ENCODE measurements at regions not wholly inside any gene's neighbourhood (a gene's known extent, or its start where the extent isn't known, plus 50 kb on each side); places are given as distances from the start of the nearest gene placed in this dataset.

DNA sequence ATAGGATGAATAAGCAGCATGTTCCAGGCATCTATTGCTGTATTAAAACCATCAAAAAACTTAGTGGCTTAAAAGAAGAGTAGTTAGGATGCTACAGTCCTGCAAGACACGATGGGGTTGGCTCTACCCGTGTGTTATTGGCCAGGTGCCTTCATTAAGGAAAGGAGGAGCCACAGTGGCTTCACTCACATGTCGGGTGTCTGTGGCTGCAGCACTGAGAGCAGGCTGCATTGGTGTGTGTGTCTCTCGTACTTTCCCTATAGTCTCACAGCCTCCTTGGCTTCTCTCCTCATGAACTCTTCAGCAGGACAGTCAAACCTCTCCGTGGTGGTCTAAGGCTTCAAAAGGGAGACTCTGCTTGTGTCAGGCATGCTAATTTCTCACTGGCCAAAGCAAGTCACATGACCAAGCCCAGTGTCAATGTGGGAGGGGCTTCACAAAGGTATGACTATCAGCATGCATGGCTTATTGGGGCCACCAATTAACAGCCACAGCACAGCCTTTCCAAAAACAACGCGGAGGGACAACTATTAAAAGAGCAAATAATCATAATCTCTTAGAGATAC, 402.8 kb downstream of the KIF16B start:
- no peak overlapping the region for H3K4me3 Mint-ChIP-seq

DNA sequence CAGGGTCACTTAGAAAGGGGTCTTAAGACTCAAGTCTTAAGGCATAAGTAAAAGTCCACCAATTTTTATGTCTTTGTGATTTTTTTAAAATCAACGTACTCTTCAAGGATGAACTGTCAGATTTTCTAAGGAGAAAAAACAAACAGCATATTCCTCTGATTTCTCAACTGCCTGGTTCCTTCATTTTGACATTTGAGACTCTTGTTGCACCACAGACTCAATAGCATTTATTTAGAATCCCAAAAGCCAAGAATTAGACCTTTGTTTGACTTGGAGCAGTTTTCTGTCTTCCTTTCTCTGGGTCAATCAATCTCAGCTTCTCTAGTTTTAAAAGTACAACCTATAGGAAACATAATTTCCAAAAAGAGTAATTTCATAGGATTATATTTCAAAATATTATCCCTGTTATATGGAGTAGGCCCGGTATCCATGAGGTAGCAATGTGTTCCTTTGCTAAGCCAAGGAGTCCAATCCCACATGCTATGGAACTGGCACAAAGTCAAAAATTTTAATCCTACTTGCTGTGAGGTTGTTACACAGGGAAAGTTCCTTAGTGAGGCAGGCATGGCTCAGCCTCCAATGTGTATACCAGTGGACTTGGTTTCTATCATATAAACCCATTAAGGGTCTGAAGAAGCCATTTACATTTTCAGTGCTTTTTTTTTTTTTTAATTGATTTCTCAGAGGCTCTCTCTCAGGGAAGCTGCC, 405.7 kb downstream of the KIF16B start:
- Mint-ChIP-seq H3K4me1 (peaks cover 4 to 12% (median 5%) of the 10 kb centered on the region in 3 donors), H3K36me3 (no peaks in the 10 kb centered on the region), H3K27ac (peak overlapping the region in 1 of 6 donors; percentile 72), H3K9me3 (peaks cover 0 to 6% (median 2%) of the 10 kb centered on the region in 7 donors), H3K4me3 (no peak overlapping the region), H3K27me3 (no peaks in the 10 kb centered on the region)
- DNase-seq = no peak
- no peak for ATAC-seq (ENCODE audit: low read depth in 2 of 2)

More for the DNA sequence above, 402.8 kb downstream of the KIF16B start:
- H3K36me3 Mint-ChIP-seq = no peaks in the 10 kb centered on the region
- peaks cover 5 to 13% (median 5%) of the 10 kb centered on the region in 3 donors for H3K4me1 Mint-ChIP-seq
- peaks cover 0 to 4% (median 0%) of the 10 kb centered on the region in 7 donors for H3K9me3 Mint-ChIP-seq
- H3K27ac Mint-ChIP-seq = no peak overlapping the region
- DNase-seq (no peak), ATAC-seq (ENCODE audit: low read depth in 2 of 2) (no peak)
- no peaks in the 10 kb centered on the region for H3K27me3 Mint-ChIP-seq

DNA sequence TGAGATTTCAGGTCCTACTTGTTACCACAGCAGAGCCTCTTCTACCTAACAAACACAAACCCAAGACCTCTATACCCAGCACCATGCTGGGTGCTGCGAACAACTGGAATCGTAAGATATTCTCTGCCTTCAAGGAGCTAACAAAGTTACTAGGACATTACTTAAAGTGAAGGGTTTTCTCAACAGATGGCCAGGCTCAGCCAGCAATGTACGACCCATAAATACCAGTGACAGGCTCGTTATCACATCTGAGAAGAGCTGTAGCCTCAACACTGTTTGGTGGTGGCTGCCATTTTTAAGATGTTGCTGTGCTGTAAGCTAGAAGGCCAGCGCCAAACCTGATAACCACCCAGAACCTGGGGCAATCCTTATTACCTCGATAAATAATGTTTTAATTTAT, 406.5 kb downstream of the KIF16B start:
- no peak overlapping the region for H3K4me3 Mint-ChIP-seq
- H3K27ac Mint-ChIP-seq = peak overlapping the region in 1 of 6 donors; percentile 16
- H3K27me3 Mint-ChIP-seq = no peaks in the 10 kb centered on the region
- DNase-seq (no peak), ATAC-seq (ENCODE audit: low read depth in 2 of 2) (no peak)
- H3K4me1 Mint-ChIP-seq = peaks cover 4 to 12% (median 10%) of the 10 kb centered on the region in 3 donors
- peaks cover 0 to 6% (median 2%) of the 10 kb centered on the region in 7 donors for H3K9me3 Mint-ChIP-seq
- no peaks in the 10 kb centered on the region for H3K36me3 Mint-ChIP-seq

DNA sequence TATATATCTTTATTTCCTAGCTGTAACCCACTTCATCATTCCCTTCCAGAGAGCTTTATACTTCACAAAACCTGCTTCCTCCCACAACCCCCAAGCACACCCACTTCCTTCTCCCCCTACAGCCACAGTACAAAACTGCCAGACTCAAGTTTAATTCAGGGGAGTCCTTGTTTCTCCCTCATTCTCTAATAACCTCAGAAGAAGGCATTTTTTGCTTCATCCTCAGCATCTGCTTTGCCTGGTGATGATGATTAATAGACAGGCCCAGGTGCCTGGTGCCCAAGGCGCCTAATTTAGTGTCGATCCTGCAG, 414.3 kb downstream of the KIF16B start:
- peaks cover 0 to 17% (median 7%) of the 10 kb centered on the region in 7 donors for H3K9me3 Mint-ChIP-seq
- H3K4me3 Mint-ChIP-seq = peak overlapping the region; percentile 44 to 92 (median 88)
- H3K27ac Mint-ChIP-seq = peak overlapping the region; percentile 77 to 98 (median 96)
- peaks cover 0 to 13% of the 10 kb centered on the region in 2 donors for H3K36me3 Mint-ChIP-seq
- H3K27me3 Mint-ChIP-seq = no peaks in the 10 kb centered on the region
- DNase-seq = no peak
- ATAC-seq (ENCODE audit: low read depth in 2 of 2) = peak; percentile 63 to 65
- peaks cover 51 to 66% (median 63%) of the 10 kb centered on the region in 3 donors for H3K4me1 Mint-ChIP-seq

DNA sequence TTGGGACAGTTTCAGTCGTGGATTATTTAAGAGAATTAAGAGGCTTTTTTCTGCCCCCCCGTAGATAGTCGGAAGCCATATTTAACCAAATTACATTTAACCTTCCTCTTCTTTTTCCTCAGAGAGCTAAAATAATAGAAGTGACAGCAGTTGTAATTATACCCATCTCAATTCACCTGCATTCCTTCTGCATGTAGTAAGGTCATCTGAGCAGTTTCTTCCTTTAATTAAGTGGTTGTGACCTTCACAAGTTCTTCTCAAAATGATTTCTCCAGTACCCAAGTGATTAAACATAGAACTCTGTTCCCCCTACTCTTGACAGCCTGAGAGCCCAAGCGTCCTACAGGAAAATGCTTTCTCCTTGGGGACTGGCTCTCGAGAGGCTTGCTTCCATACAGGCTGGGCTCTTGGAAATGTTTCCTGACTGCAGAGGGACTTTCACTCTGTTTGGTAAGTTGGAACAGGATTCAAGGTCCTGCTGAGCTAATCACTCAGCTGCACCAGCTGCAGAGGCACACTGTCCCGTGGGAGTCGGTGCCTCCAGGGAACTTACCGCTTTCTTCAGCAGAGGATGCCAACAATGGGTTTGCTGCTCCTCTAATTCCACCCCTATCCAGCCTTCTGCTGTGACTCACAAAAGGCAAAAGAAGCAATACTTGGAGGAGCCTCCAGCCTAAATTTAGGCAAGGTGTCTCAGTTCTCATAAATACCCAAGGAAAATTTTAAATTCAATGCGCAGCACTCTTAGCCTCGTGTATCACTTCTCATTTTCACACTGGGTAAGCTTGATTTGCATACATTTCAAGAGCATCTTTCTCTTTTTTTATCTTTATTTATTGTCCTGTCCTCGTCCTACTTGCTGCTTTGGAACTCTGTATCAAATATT, 414.9 kb downstream of the KIF16B start:
- Mint-ChIP-seq H3K9me3 (peaks cover 0 to 19% (median 13%) of the 10 kb centered on the region in 7 donors), H3K4me1 (peaks cover 51 to 67% (median 64%) of the 10 kb centered on the region in 3 donors), H3K4me3 (peak overlapping the region; percentile 44 to 92 (median 88)), H3K36me3 (peaks cover 0 to 14% of the 10 kb centered on the region in 2 donors), H3K27ac (peak overlapping the region; percentile 77 to 98 (median 96)), H3K27me3 (no peaks in the 10 kb centered on the region)
- peak; percentile 54 for DNase-seq
- ATAC-seq (ENCODE audit: low read depth in 2 of 2) = peak; percentile 88 to 90

DNA sequence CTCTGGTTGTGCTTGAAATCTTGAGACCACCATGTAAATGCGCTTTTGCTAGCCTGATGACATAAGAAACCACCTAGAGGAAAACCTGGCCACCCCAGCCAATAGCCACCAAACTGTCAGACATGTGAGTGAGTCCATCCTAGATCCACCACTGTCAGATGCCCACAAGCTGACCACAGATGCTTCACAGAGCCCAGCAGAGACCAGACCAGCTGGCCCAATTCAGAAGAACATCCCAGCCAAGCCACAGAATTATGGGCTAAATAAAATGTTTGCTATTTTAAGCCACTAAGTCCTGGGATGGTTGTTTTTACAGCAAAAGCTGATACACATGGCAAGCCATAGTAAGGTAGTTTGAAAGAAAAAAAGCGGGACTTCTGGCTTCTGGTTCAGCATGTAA, 425.3 kb downstream of the KIF16B start:
- no peaks in the 10 kb centered on the region for H3K27me3 Mint-ChIP-seq
- H3K4me3 Mint-ChIP-seq = no peak overlapping the region
- ATAC-seq (ENCODE audit: low read depth in 2 of 2) (no peak), DNase-seq (no peak)
- H3K4me1 Mint-ChIP-seq = peaks cover 21 to 26% (median 24%) of the 10 kb centered on the region in 3 donors
- peaks cover 11 to 21% (median 16%) of the 10 kb centered on the region in 7 donors for H3K9me3 Mint-ChIP-seq
- peaks cover 7 to 26% of the 10 kb centered on the region in 2 donors for H3K36me3 Mint-ChIP-seq
- H3K27ac Mint-ChIP-seq = peak overlapping the region in 1 of 6 donors; percentile 37

DNA sequence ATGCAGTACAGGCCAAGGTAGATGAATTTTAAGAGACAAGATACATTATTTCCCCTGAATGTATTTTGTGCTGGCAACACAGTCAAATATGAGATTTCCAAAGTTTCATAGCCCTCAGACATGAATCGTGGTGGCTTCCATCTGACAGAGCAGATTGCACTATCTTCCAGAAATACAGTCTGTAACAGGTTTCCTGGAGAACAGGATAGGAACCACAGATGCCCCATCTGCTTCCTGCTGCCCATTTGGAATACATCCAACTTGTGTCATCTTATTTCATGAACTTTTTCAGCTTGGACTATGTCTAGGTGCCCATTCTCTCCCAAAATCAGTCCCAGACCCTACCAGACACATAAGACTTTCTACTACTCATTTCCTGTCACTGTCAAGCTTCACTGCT, 426.0 kb downstream of the KIF16B start:
- Mint-ChIP-seq H3K9me3 (peaks cover 5 to 14% (median 12%) of the 10 kb centered on the region in 7 donors), H3K27me3 (no peaks in the 10 kb centered on the region), H3K4me1 (peaks cover 15 to 20% (median 19%) of the 10 kb centered on the region in 3 donors), H3K36me3 (peaks cover 10 to 19% of the 10 kb centered on the region in 2 donors), H3K27ac (peak overlapping the region in 2 of 6 donors; percentile 21 to 50), H3K4me3 (peak overlapping the region in 2 of 8 donors; percentile 17 to 59)
- DNase-seq = no peak
- no peak for ATAC-seq (ENCODE audit: low read depth in 2 of 2)

DNA sequence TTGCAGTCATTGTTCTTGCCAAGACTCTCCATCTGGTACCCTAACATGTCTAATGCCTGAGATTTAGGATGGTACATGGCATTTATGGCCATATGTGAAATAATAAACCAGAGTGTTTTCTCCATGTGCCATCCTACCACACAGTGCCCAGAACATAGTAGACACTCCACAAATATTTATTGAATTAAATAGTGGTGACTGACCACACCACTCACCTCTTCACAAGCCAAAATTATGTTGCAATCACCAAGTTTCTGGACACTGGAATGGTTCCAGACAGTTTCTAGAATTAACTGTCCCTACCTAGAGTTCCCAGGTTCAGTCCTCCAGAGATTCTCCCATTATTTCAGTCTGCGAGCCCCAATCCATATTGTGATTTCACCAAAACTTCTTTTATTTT, 427.3 kb downstream of the KIF16B start:
- Mint-ChIP-seq H3K4me1 (peaks cover 15 to 18% (median 16%) of the 10 kb centered on the region in 3 donors), H3K4me3 (no peak overlapping the region), H3K9me3 (peaks cover 6 to 18% (median 12%) of the 10 kb centered on the region in 7 donors), H3K27me3 (no peaks in the 10 kb centered on the region), H3K27ac (peak overlapping the region in 1 of 6 donors; percentile 17), H3K36me3 (peaks cover 17 to 19% of the 10 kb centered on the region in 2 donors)
- DNase-seq (no peak), ATAC-seq (ENCODE audit: low read depth in 2 of 2) (no peak)

DNA sequence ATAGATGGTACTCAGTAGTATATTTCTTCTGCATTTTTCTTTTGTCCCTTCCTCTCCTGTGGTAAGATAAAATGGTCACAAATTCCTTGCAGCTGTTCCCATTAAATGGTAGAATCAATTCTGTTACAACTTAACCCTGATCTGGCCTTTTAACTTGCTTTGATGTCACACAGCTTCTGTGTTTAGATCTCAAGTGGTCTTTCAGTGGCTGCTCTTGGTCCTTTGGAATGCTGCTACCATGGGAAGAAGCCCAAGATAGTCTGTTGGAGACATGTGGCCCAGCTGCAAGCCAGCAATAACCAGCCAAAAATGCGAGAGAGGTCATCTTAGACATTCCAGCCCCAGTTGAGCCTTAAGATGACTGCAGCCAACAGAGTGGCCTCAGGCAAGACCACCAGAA, 429.7 kb downstream of the KIF16B start:
- DNase-seq = no peak
- no peak overlapping the region for H3K27ac Mint-ChIP-seq

DNA sequence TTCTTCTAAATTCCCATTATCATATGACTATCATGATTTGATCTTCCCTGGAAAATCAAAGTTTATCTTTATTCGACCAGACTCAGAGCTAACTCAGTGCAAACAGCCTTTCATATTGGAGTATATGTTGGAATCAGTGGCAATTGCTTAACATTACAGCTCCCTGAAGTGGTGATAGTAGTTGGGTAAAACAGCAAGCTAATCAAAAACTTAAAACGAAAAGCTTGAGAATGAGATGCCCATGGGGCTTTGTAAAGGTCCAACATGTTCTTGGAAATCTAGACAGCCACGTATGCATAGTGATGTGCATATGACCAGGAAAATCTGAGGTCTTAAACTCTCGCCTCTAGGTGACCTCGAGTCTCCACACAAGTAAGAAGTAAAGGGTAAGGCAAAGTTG, 437.6 kb downstream of the KIF16B start:
- Mint-ChIP-seq H3K4me3 (no peak overlapping the region), H3K27ac (no peak overlapping the region), H3K9me3 (peaks cover 0 to 46% (median 24%) of the 10 kb centered on the region in 7 donors), H3K27me3 (no peaks in the 10 kb centered on the region), H3K36me3 (peaks cover 9 to 18% of the 10 kb centered on the region in 2 donors), H3K4me1 (peaks cover 17 to 26% (median 23%) of the 10 kb centered on the region in 3 donors)
- DNase-seq (no peak), ATAC-seq (ENCODE audit: low read depth in 2 of 2) (no peak)

More for the DNA sequence above, 429.7 kb downstream of the KIF16B start:
- Mint-ChIP-seq H3K9me3 (peaks cover 0 to 22% (median 11%) of the 10 kb centered on the region in 7 donors), H3K36me3 (peaks cover 7 to 25% of the 10 kb centered on the region in 2 donors), H3K27me3 (no peaks in the 10 kb centered on the region), H3K4me1 (peaks cover 23 to 28% (median 24%) of the 10 kb centered on the region in 3 donors), H3K4me3 (peak overlapping the region in 1 of 8 donors; percentile 10)
- no peak for ATAC-seq (ENCODE audit: low read depth in 2 of 2)

DNA sequence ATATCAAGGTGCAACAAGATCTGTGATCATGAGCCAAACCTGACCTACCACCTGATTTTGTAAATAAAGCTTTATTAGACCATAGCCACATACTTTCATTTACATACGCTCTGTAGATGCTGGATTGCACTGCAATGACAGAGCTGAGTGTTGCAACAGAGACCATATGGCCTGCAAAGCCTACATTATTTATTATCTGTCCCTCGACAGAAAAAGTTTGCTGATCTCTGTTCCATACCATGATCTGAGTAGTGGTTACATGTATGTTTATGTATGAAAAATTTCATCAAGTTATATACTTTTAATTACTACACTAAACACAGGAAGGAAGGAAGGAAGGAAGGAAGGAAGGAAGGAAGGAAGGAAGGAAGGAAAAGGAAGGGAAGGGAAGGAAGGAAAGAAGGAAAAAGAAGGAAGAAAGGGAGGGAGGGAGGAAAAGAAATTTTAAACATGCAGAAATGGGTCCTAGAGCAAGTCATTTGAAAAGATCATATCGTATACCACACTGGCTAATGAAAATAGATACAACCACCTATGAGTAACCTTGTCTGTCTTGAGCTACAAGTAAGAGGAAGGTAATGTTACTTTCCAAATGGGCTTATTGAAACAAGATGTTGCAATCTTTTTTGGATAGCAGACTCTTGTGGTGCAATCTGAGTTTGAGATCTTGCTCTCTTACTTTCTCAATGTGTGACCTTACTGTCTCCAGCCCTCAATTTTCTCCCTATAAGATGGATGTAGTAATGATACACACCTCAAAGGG, 441.0 kb downstream of the KIF16B start:
- H3K9me3 Mint-ChIP-seq = peaks cover 0 to 26% (median 18%) of the 10 kb centered on the region in 7 donors
- H3K36me3 Mint-ChIP-seq = peaks cover 9 to 14% of the 10 kb centered on the region in 2 donors
- peak overlapping the region in 3 of 6 donors; percentile 16 to 82 (median 36) for H3K27ac Mint-ChIP-seq
- no peaks in the 10 kb centered on the region for H3K27me3 Mint-ChIP-seq
- ATAC-seq (ENCODE audit: low read depth in 2 of 2) (no peak), DNase-seq (no peak)
- H3K4me3 Mint-ChIP-seq = peak overlapping the region in 1 of 8 donors; percentile 12
- H3K4me1 Mint-ChIP-seq = peaks cover 19 to 20% (median 19%) of the 10 kb centered on the region in 3 donors

DNA sequence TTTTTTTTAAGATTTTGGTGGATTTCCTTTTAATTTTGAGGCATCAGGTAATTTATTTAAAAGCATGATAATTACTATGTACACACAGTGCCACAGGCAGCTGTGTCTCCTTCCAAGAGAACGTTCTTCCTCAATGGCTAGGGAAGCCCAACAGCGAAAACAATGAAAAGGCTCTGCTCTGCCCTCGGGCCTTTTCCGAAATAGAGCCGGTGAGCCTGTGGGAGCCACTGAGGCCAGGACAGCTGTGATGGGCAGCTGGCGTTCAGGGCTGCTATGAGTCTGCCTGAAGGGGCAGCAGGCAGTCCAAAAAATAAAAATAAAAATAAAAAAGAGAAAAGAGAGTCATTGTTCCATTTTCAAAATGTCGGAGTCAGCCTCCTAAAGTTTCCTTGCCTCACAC, 443.8 kb downstream of the KIF16B start:
- Mint-ChIP-seq H3K9me3 (peaks cover 0 to 5% (median 2%) of the 10 kb centered on the region in 7 donors), H3K27me3 (no peaks in the 10 kb centered on the region), H3K27ac (no peak overlapping the region), H3K4me3 (no peak overlapping the region), H3K4me1 (peaks cover 27 to 35% (median 30%) of the 10 kb centered on the region in 3 donors), H3K36me3 (peaks cover 0 to 9% of the 10 kb centered on the region in 2 donors)
- no peak for ATAC-seq (ENCODE audit: low read depth in 2 of 2)
- no peak for DNase-seq
